K562 (cell line): ENCODE measurements at regions not wholly inside any gene's neighbourhood (a gene's known extent, or its start where the extent isn't known, plus 50 kb on each side); places are given as distances from the start of the nearest gene placed in this dataset.

Experiments used
- ATAC-seq: fragments of 200-7000 bp; cut with Tn5 transposase; 3 replicates; pipeline ENCODE4 v1.9.1; 2020; ENCODE audit warnings: moderate library complexity
- BruUV-seq: library from RNA; stranded (reverse); fragments of 400-500 nt; replicated peaks from 2 replicates; lab custom pipeline; 2021; lab: Mats Ljungman, UMichigan
- CTCF ChIA-PET: fragments of 300-600 bp; formaldehyde crosslinking; extraction: SDS; loops from one replicate; lab custom pipeline; 2021; ENCODE audit warnings: low intra/inter-chr PET ratio; lab: Yijun Ruan, JAX
- POLR2A ChIA-PET: fragments of 300-600, 350-650 bp; sonication (Branson Sonifier 250); formaldehyde crosslinking; extraction: SDS; loops from one replicate; lab custom pipeline; 2021; ENCODE audit warnings: antibody characterized with exemption, inconsistent platforms; lab: Yijun Ruan, JAX
- DNase-seq, 4 experiments: peaks; one replicate each; pipeline versions ENCODE4 v3.0.0 to v3.0.0-alpha.2; 2011 to 2018; ENCODE audit warnings: low spot score in 3 of 4, mixed read lengths in 3 of 4; ENCODE audit errors: extremely low read depth in 1 of 4
- FAIRE-seq: peaks from 2 replicates; lab custom pipeline; 2011; peaks lifted over from hg19 to GRCh38; lab: Jason Lieb, UNC
- H2AFZ ChIP-seq: 2 replicates; pipeline ENCODE4 v1.6.0; 2011; ENCODE audit warnings: low read depth, low read length, control low read depth, inconsistent platforms
- H3K27ac ChIP-seq: fragments of 200-600 bp; 3 replicates; pipeline ENCODE4 v1.8.0; 2011; ENCODE audit warnings: low read depth, mild to moderate bottlenecking, control low read depth, inconsistent platforms, low read length, moderate library complexity, mixed read lengths; ENCODE audit errors: extremely low read depth
- H3K27me3 ChIP-seq, 2 experiments: fragments of 300-600 bp in 1 of 2; 2 replicates in 1 of 2; 3 replicates in 1 of 2; pipeline versions ENCODE4 v1.6.0 to v1.8.0; 2011; ENCODE audit warnings: inconsistent platforms in 2 of 2, low read length in 2 of 2, mild to moderate bottlenecking in 1 of 2, mixed read lengths in 1 of 2, moderate library complexity in 1 of 2; ENCODE audit not compliant: control insufficient read depth in 2 of 2, insufficient read depth in 2 of 2
- H3K36me3 ChIP-seq: fragments of 300-600 bp; 3 replicates; pipeline ENCODE4 v1.8.0; 2011; ENCODE audit warnings: mild to moderate bottlenecking, low read length, inconsistent platforms; ENCODE audit not compliant: control insufficient read depth, insufficient read depth
- H3K4me1 ChIP-seq, 2 experiments: fragments of 200-600 bp in 1 of 2; replicated peaks in 1 of 2; 2 replicates in 1 of 2; 3 replicates in 1 of 2; pipeline versions ENCODE4 v1.5.1 to v1.8.0; 2011; ENCODE audit warnings: inconsistent platforms in 2 of 2, low read length in 2 of 2, mild to moderate bottlenecking in 1 of 2, mixed read lengths in 1 of 2, moderate library complexity in 1 of 2; ENCODE audit not compliant: control insufficient read depth in 2 of 2, insufficient read depth in 2 of 2
- H3K4me2 ChIP-seq: 2 replicates; pipeline ENCODE4 v1.6.1; 2011; ENCODE audit warnings: low read length, control low read depth, inconsistent platforms, mixed read lengths; ENCODE audit not compliant: insufficient read depth
- H3K4me3 ChIP-seq: fragments of 200-600 bp; sonication (generic), shearing (Covaris generic); 2 replicates; pipeline ENCODE4 v1.5.1; 2016; ENCODE audit warnings: control low read depth, inconsistent platforms
- H3K79me2 ChIP-seq: fragments of 200-600 bp; 3 replicates; pipeline ENCODE4 v1.8.0; 2011; ENCODE audit warnings: low read length, inconsistent platforms; ENCODE audit not compliant: control insufficient read depth, insufficient read depth
- H3K9ac ChIP-seq, 2 experiments: 2 replicates each; pipeline versions ENCODE4 v1.6.0 to v1.6.1; 2011; ENCODE audit warnings: low read depth in 2 of 2, low read length in 2 of 2, control low read depth in 1 of 2, inconsistent platforms in 1 of 2, mild to moderate bottlenecking in 1 of 2, mixed read lengths in 1 of 2; ENCODE audit not compliant: insufficient read depth in 1 of 2
- H3K9me1 ChIP-seq: one replicate; pipeline ENCODE4 v1.6.0; 2011; ENCODE audit warnings: inconsistent platforms, mild to moderate bottlenecking, low read length, moderate library complexity; ENCODE audit not compliant: control insufficient read depth, insufficient read depth
- H3K9me3 ChIP-seq: replicated peaks from 2 replicates; pipeline ENCODE4 v1.5.1; 2011; ENCODE audit warnings: low read depth, low read length, inconsistent platforms; ENCODE audit not compliant: control insufficient read depth, insufficient read depth
- H4K20me1 ChIP-seq: replicated peaks from 2 replicates; pipeline ENCODE4 v1.6.1; 2011; ENCODE audit warnings: low read length, inconsistent platforms, mixed read lengths; ENCODE audit not compliant: control insufficient read depth, insufficient read depth
- CHCHD3 ChIP-seq: fragments of 250-450 bp; sonication (Bioruptor Pico); IDR thresholded peaks from 2 replicates; pipeline ENCODE4 v2.1.2; 2022; ENCODE audit warnings: mild to moderate bottlenecking
- E2F6 ChIP-seq, 2 experiments: IDR thresholded peaks; 2 replicates each; pipeline ENCODE4 v1.6.1; 2011; ENCODE audit warnings: borderline replicate concordance in 1 of 2, control low read depth in 1 of 2, low read depth in 1 of 2, low read length in 1 of 2, mild to moderate bottlenecking in 1 of 2, mixed read lengths in 1 of 2, moderate library complexity in 1 of 2; ENCODE audit not compliant: insufficient read depth in 1 of 2, insufficient read length in 1 of 2, poor library complexity in 1 of 2, severe bottlenecking in 1 of 2; ENCODE audit errors: extremely low read depth in 1 of 2
- NR1H2 ChIP-seq: sonication (generic); formaldehyde crosslinking; IDR thresholded peaks from 2 replicates; pipeline ENCODE4 v1.4.0; 2020; ENCODE audit warnings: mild to moderate bottlenecking, missing genetic modification reagents
- OTX1 ChIP-seq: fragments of 450-650 bp; formaldehyde crosslinking; IDR thresholded peaks from 2 replicates; pipeline ENCODE4 v1.4.0; 2022; ENCODE audit warnings: mild to moderate bottlenecking
- PURB ChIP-seq: sonication (generic); formaldehyde crosslinking; IDR thresholded peaks from 2 replicates; pipeline ENCODE4 v1.9.0; 2021; ENCODE audit warnings: low read depth, mild to moderate bottlenecking, missing genetic modification reagents
- SAP30 ChIP-seq: fragments of 200-600 bp; sonication (generic); IDR thresholded peaks from 2 replicates; pipeline ENCODE4 v1.6.1; 2012; ENCODE audit warnings: borderline replicate concordance, low read depth, mild to moderate bottlenecking, moderate library complexity, low read length, control low read depth, inconsistent platforms; ENCODE audit not compliant: insufficient read depth, poor library complexity, severe bottlenecking
- TAF9B ChIP-seq: fragments of 450-650 bp; IDR thresholded peaks from 2 replicates; pipeline ENCODE4 v1.6.1; 2018; ENCODE audit warnings: mild to moderate bottlenecking; ENCODE audit not compliant: partially characterized antibody
- WGBS: fragments of 100-300 bp; shearing (Covaris generic); methylation state at CpG from one replicate; pipeline ENCODE4 v1.1.6; 2016; ENCODE audit warnings: low coverage, mixed read lengths; ENCODE audit not compliant: insufficient coverage; ENCODE audit errors: missing lambda C conversion rate; 5-methylcytosine and 5-hydroxymethylcytosine counted together
- in situ Hi-C: fragments of 300-500 bp; cut with MboI; formaldehyde crosslinking; loops from 4 replicates; pipeline ENCODE4 v1.15.0; 2018; ENCODE audit warnings: inconsistent platforms, mixed read lengths
- intact Hi-C: fragments of 100-400 bp; cut with micrococcal nuclease; formaldehyde crosslinking; loops from 2 replicates; pipeline ENCODE4 v1.14.2; 2022
- TF ChIP-seq, protein P1 (sequence below): fragments of 250-450 bp; sonication (Bioruptor Pico); IDR thresholded peaks from 2 replicates; pipeline ENCODE4 v1.5.0; 2022; ENCODE audit warnings: mild to moderate bottlenecking
- TF ChIP-seq, protein P2 (sequence below): fragments of 250-450 bp; sonication (Bioruptor Pico); IDR thresholded peaks from 2 replicates; pipeline ENCODE4 v1.8.0; 2021; ENCODE audit warnings: moderate library complexity, mild to moderate bottlenecking, inconsistent platforms

DNA sequence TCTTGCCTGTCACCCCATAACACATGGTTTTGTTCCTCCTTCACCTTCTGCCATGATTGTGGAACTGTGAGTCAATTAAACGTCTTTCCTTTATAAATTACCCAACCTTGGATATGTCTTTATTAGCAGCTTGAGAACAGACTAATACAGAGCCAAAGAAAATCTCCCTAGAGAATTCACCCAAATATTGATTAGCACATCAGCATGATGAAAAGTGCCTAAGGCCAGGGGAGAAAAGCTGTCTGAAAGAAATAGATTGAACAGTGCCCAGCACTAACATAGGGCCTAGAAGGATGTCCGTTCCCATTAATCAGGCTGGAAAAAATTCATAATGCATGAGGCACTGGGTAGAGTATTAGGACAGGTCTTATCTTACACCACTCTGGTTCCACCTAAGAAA is 111.9 kb upstream of the CALN1 start:
- H3K27me3 ChIP-seq = peaks cover 0 to 15% of the 10 kb centered on the region in 2 experiments; a peak in 2 of 5 replicates
- ATAC-seq (no peak), DNase-seq (no peak), FAIRE-seq (no peak)
- H3K27ac ChIP-seq = no peak overlapping the region
- H2AFZ ChIP-seq = no peak overlapping the region
- in situ Hi-C loops = no loop called here
- WGBS = 0% methylated on average over 2 of the region's 2 CpGs
- no TSS peak for BruUV-seq
- no peak for TF ChIP-seq CHCHD3 (CRISPR knock-in tag)
- TF ChIP-seq PURB (CRISPR knock-in tag) = no peak
- no peaks in the 10 kb centered on the region for H3K9me3 ChIP-seq
- no peak overlapping the region for H3K4me2 ChIP-seq
- H3K36me3 ChIP-seq = no peaks in the 10 kb centered on the region
- ChIA-PET POLR2A (no interaction called here), CTCF (no interaction called here)
- H3K9me1 ChIP-seq = no peaks in the 10 kb centered on the region
- no peaks in the 10 kb centered on the region for H4K20me1 ChIP-seq
- no peak overlapping the region for H3K4me3 ChIP-seq
- H3K9ac ChIP-seq = no peak overlapping the region
- no peaks in the 10 kb centered on the region for H3K79me2 ChIP-seq
- intact Hi-C loops = no loop called here
- H3K4me1 ChIP-seq = no peaks in the 10 kb centered on the region

DNA sequence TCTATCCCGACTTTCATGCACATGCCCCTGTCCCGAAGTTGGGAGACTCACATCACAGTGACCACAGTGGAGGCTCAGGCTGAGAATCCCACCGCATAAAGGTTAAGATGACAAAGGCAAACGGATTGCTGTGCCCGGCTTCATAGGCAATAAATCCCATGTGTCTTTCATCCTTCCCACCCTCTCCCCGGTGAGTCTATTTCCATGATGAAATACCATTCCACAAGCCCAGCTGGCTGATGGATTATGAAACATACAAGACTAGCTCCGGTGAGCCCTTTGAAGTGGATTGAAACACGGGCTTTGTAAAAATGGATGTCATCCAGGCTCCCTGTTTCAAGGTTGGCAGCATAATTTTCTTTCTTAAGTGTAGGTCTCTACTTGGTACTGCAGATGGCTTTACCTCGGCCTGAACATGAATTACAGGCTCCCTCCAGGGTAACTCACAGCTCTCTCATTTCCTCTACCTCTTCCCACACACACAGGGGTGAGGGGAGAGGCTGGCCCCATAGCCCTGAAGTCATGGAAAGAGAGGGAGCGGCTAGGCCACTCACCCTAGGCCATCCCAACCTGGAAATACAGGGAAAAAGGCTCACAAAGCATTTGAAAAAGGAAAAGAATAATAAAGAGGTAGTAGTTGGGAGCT is 92.0 kb upstream of the CALN1 start:
- BruUV-seq = no TSS peak
- TF ChIP-seq OTX1 (CRISPR knock-in tag) (no peak), SAP30 (no peak), TAF9B (no peak), NR1H2 (CRISPR knock-in tag) (no peak), E2F6 (IDR thresholded peaks at IDR 0.05; ENCODE audit: borderline replicate concordance in 1 of 2, extremely low read depth in 1 of 2, insufficient read depth in 1 of 2, insufficient read length in 1 of 2, low read depth in 1 of 2, low read length in 1 of 2, poor library complexity in 1 of 2, severe bottlenecking in 1 of 2) (no peak)
- TF ChIP-seq, protein P1, sequence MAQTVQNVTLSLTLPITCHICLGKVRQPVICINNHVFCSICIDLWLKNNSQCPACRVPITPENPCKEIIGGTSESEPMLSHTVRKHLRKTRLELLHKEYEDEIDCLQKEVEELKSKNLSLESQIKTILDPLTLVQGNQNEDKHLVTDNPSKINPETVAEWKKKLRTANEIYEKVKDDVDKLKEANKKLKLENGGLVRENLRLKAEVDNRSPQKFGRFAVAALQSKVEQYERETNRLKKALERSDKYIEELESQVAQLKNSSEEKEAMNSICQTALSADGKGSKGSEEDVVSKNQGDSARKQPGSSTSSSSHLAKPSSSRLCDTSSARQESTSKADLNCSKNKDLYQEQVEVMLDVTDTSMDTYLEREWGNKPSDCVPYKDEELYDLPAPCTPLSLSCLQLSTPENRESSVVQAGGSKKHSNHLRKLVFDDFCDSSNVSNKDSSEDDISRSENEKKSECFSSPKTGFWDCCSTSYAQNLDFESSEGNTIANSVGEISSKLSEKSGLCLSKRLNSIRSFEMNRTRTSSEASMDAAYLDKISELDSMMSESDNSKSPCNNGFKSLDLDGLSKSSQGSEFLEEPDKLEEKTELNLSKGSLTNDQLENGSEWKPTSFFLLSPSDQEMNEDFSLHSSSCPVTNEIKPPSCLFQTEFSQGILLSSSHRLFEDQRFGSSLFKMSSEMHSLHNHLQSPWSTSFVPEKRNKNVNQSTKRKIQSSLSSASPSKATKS (CRISPR knock-in tag) = no peak
- TF ChIP-seq, protein P2, sequence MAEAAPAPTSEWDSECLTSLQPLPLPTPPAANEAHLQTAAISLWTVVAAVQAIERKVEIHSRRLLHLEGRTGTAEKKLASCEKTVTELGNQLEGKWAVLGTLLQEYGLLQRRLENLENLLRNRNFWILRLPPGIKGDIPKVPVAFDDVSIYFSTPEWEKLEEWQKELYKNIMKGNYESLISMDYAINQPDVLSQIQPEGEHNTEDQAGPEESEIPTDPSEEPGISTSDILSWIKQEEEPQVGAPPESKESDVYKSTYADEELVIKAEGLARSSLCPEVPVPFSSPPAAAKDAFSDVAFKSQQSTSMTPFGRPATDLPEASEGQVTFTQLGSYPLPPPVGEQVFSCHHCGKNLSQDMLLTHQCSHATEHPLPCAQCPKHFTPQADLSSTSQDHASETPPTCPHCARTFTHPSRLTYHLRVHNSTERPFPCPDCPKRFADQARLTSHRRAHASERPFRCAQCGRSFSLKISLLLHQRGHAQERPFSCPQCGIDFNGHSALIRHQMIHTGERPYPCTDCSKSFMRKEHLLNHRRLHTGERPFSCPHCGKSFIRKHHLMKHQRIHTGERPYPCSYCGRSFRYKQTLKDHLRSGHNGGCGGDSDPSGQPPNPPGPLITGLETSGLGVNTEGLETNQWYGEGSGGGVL = no peak

More for the DNA sequence above, 92.0 kb upstream of the CALN1 start:
- Histone ChIP-seq H3K36me3 (no peaks in the 10 kb centered on the region), H4K20me1 (no peaks in the 10 kb centered on the region), H3K9me1 (no peaks in the 10 kb centered on the region), H3K79me2 (no peaks in the 10 kb centered on the region), H3K4me1 (no peaks in the 10 kb centered on the region), H3K4me2 (no peak overlapping the region), H3K9ac (no peak overlapping the region), H3K27ac (no peak overlapping the region), H3K4me3 (no peak overlapping the region), H3K9me3 (no peaks in the 10 kb centered on the region), H3K27me3 (peaks cover 24 to 29% of the 10 kb centered on the region in 2 experiments), H2AFZ (no peak overlapping the region)
- ChIA-PET CTCF (no interaction called here), POLR2A (interaction anchor here (0.6 to 0.7 kb wide), 2 partner anchors 14 to 166 kb away, joined by 3 read pairs; no protein-coding TSS in a partner anchor)
- DNase-seq (no peak), FAIRE-seq (peak; percentile 35), ATAC-seq (no peak)
- intact Hi-C loops (no loop called here), in situ Hi-C loops (no loop called here)
- 3% methylated on average over 10 of the region's 10 CpGs for WGBS
